ENCODE measurements at regions not wholly inside any gene's neighbourhood (a gene's known extent, or its start where the extent isn't known, plus 50 kb on each side); places are given as distances from the start of the nearest gene placed in this dataset.

DNA sequence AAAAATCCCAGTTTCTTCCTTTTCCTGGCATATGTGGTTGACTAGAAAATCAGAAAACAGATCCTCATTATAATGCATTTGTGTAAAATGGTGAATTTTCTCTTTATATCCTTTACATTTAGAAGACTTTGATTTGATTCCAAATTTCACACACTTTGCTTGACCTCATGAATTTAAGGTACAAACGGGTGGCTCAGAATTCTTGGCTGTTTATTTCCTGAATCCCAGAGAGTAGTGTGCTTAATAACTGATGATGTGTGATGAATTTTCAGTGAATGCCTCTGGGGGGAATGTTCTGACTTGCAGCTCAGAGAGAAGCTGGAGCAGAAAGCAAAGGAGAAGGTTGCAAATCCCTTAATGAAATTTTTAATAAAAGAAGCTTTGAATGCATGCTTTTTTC is 126.8 kb downstream of the SPATA31D1 start:
- TF ChIP-seq EZH2phosphoT487 (IDR thresholded peaks at IDR 0.05; ENCODE audit: borderline replicate concordance): no peak
- TF ChIP-seq, protein P1, sequence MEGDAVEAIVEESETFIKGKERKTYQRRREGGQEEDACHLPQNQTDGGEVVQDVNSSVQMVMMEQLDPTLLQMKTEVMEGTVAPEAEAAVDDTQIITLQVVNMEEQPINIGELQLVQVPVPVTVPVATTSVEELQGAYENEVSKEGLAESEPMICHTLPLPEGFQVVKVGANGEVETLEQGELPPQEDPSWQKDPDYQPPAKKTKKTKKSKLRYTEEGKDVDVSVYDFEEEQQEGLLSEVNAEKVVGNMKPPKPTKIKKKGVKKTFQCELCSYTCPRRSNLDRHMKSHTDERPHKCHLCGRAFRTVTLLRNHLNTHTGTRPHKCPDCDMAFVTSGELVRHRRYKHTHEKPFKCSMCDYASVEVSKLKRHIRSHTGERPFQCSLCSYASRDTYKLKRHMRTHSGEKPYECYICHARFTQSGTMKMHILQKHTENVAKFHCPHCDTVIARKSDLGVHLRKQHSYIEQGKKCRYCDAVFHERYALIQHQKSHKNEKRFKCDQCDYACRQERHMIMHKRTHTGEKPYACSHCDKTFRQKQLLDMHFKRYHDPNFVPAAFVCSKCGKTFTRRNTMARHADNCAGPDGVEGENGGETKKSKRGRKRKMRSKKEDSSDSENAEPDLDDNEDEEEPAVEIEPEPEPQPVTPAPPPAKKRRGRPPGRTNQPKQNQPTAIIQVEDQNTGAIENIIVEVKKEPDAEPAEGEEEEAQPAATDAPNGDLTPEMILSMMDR (conservative IDR thresholded peaks at IDR 0.05; ENCODE audit: low read length): no peak

All from Loucy (cell line).